Neutrophil (primary cell): ENCODE measurements at regions not wholly inside any gene's neighbourhood (a gene's known extent, or its start where the extent isn't known, plus 50 kb on each side); places are given as distances from the start of the nearest gene placed in this dataset.

Experiments
- H3K27ac ChIP-seq: fragments of 200-600 bp; sonication (generic); 2 replicates; pipeline ENCODE4 v1.5.1; 2016; ENCODE audit warnings: mild to moderate bottlenecking, moderate library complexity
- H3K27me3 ChIP-seq: fragments of 200-600 bp; sonication (generic); 2 replicates; pipeline ENCODE4 v1.6.0; 2016; ENCODE audit warnings: mild to moderate bottlenecking
- H3K36me3 ChIP-seq: fragments of 200-600 bp; sonication (generic); 2 replicates; pipeline ENCODE4 v1.5.1; 2017
- H3K4me1 ChIP-seq, 2 experiments: fragments of 200-600 bp in 1 of 2; sonication (generic) in 1 of 2; 1 replicate in 1 of 2; 2 replicates in 1 of 2; pipeline versions ENCODE4 v1.5.1 to v1.6.1; 2013 to 2016; ENCODE audit warnings: low read depth in 1 of 2, low read length in 1 of 2, mild to moderate bottlenecking in 1 of 2, moderate library complexity in 1 of 2; ENCODE audit not compliant: control insufficient read depth in 1 of 2, insufficient read depth in 1 of 2
- H3K4me3 ChIP-seq, 2 experiments: fragments of 200-600 bp in 1 of 2; sonication (generic) in 1 of 2; 1 replicate in 1 of 2; 2 replicates in 1 of 2; pipeline ENCODE4 v1.5.1; 2013 to 2016; ENCODE audit warnings: low read depth in 1 of 2, low read length in 1 of 2, mild to moderate bottlenecking in 1 of 2, moderate library complexity in 1 of 2
- H3K9me3 ChIP-seq: fragments of 200-600 bp; sonication (generic); 2 replicates; pipeline ENCODE4 v1.5.1; 2016
- TF ChIP-seq, protein P1 (sequence below): fragments of 200-600 bp; sonication (generic); IDR thresholded peaks from 2 replicates; pipeline ENCODE4 v1.5.1; 2016; ENCODE audit warnings: antibody characterized with exemption

DNA sequence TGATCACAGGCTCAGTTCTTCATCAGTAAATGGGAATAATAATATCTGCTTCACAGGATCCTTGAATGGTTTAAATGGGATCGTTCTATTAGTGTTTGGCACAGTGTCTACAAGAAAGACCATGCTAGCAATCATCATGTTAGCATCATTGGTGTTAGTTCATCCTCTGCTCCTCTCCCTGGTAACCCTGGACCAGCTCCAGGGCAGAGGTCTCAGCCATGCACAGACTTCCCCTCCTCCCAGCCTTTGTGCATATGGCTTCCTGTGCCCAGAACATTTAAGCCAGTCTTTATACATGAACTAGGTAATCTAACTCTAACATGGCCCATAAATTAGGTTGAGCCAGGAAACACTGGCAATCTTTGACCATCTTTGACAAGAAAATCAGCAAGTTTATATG lies 180.2 kb downstream of the EPM2A start:
- Histone ChIP-seq H3K4me1 (no peaks in the 10 kb centered on the region), H3K27me3 (no peaks in the 10 kb centered on the region), H3K4me3 (no peak overlapping the region), H3K9me3 (no peaks in the 10 kb centered on the region), H3K27ac (no peak overlapping the region), H3K36me3 (no peaks in the 10 kb centered on the region)
- TF ChIP-seq, protein P1, sequence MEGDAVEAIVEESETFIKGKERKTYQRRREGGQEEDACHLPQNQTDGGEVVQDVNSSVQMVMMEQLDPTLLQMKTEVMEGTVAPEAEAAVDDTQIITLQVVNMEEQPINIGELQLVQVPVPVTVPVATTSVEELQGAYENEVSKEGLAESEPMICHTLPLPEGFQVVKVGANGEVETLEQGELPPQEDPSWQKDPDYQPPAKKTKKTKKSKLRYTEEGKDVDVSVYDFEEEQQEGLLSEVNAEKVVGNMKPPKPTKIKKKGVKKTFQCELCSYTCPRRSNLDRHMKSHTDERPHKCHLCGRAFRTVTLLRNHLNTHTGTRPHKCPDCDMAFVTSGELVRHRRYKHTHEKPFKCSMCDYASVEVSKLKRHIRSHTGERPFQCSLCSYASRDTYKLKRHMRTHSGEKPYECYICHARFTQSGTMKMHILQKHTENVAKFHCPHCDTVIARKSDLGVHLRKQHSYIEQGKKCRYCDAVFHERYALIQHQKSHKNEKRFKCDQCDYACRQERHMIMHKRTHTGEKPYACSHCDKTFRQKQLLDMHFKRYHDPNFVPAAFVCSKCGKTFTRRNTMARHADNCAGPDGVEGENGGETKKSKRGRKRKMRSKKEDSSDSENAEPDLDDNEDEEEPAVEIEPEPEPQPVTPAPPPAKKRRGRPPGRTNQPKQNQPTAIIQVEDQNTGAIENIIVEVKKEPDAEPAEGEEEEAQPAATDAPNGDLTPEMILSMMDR, result no peak

DNA sequence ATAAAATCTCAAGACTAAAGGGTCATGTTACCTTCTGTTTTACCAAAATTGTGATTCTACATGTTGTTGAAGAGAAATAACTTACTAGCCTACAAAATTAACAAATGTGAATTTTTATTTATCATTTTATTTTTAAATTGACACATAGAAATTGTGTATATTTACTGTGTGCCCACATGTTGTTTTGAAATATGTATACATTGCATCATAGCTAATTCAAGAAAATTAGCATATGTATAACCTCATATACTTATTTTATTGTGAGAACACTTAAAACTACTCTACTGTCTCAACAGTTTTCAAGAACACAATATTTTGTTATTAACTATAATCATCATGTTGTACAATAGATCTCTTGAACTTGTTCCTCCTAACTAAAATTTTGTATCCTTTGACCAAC lies 177.8 kb downstream of the EPM2A start:
- H3K9me3 ChIP-seq, result no peaks in the 10 kb centered on the region

DNA sequence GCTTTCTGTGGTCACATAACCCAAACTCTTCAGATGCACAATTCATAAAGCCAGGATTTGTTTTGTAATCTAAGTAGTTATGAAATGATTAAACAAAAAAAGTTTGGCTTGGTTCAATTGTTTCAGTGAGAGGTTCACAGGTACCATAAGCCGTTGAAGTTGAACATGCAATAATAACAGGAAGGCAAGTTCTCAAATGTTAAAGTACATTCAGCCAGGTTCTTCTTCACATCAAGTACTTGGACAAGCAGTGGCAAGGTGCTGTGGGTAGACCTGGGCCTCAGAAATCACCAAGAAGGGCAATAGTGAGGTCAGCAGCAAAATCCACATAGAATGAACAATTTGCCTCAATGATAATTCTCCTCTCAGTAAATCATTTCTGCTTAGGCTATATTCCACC lies 175.5 kb downstream of the EPM2A start:
- no peak overlapping the region for H3K27ac ChIP-seq
- H3K27me3 ChIP-seq, result no peaks in the 10 kb centered on the region
- H3K4me1 ChIP-seq, result no peaks in the 10 kb centered on the region
- no peak overlapping the region for H3K4me3 ChIP-seq
- no peaks in the 10 kb centered on the region for H3K36me3 ChIP-seq
- no peaks in the 10 kb centered on the region for H3K9me3 ChIP-seq
- TF ChIP-seq, protein P1, result no peak

More for the DNA sequence above, 177.8 kb downstream of the EPM2A start:
- no peak overlapping the region for H3K4me3 ChIP-seq
- H3K27me3 ChIP-seq, result no peaks in the 10 kb centered on the region
- TF ChIP-seq, protein P1, result no peak
- H3K4me1 ChIP-seq, result no peaks in the 10 kb centered on the region
- H3K27ac ChIP-seq, result no peak overlapping the region
- no peaks in the 10 kb centered on the region for H3K36me3 ChIP-seq

DNA sequence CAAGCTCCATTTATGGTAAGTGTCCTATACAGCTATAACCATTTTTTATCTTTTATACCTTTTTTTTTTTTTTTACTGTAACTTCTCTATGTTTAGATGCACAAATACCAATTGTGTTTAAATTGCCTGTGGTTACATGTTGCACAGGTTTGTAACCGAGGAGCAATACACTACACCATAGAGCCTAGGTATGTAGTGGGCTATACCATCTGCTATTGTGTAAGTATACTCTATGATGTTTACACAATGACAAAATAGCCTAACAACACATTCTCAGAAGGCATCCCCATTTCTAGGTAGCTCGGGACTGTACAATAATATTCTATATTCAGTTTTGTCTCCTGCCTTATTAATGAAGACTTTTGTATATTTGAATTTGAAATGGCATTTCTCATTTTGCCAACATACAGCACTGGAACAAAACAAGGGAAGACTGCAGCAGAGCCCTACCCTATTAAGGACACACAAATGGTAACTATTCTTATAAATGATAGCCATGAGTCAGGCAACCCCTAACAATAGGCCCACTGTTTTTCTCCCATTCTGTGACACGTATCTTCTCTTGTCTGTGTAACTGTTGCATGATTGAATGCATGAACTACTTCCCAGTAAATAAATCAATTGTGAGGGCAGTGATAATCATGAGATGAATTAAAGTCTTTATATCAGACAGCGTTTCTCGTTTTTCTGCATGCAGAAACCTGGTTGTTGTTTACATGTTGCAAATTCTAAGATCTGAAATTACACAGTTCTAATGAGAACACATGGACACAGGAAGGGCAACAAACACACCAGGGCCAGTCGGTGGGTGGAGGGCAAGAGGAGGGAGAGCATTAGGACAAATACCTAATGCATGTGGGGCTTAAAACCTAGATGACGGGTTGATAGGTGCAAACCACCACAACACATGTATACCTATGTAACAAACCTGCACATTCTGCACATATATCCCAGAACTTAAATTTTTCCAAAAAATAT lies 173.9 kb downstream of the EPM2A start:
- TF ChIP-seq, protein P1, result no peak

DNA sequence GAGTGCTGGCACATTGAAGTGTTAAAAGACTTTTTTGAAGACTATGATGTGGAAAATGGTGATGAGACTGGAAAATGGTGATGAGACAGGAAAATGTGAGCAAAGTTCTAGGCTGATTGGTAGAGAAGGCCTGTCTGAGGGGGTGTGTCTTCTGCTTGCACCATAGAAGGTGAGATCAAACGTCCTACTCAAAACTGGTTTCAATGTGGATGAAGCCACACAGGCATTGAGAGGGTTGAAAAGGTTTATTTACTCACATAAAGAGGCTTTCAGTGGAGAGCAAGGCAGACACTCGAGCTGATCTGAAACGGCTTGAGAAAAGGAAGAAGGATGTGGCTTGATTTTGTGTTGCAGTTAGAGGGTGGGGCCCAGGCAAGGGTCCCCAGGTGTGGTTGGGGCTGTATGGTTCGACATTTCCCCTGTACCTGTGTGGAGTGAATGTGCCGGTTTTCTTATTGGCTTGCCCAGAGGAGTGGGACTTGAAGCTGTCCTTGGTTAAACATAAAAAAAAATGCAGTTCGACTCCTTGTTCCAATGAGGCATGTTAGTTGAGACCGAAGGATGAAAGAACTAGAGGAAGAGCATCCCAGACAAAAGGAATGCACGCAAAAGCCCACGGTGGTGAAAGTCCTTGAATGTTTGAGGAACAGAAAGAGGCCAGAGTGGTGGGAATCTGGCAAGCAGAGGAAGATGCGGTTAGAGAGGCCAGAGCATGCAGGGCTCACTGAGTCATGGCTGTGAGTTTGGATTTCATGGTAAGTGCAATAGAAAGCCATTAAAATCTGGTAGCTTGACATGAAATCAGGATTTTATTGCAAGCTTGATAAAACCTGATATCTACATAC lies 172.3 kb downstream of the EPM2A start:
- no peak overlapping the region for H3K27ac ChIP-seq
- H3K4me1 ChIP-seq, result no peaks in the 10 kb centered on the region
- TF ChIP-seq, protein P1, result no peak
- H3K4me3 ChIP-seq, result no peak overlapping the region
- H3K9me3 ChIP-seq, result no peaks in the 10 kb centered on the region
- H3K36me3 ChIP-seq, result no peaks in the 10 kb centered on the region
- no peaks in the 10 kb centered on the region for H3K27me3 ChIP-seq

More for the DNA sequence above, 173.9 kb downstream of the EPM2A start:
- Histone ChIP-seq H3K36me3 (no peaks in the 10 kb centered on the region), H3K27ac (no peak overlapping the region), H3K27me3 (no peaks in the 10 kb centered on the region), H3K4me1 (no peaks in the 10 kb centered on the region), H3K9me3 (no peaks in the 10 kb centered on the region), H3K4me3 (no peak overlapping the region)
